Psoas muscle (tissue), 7 donors: ENCODE measurements at regions not wholly inside any gene's neighbourhood (a gene's known extent, or its start where the extent isn't known, plus 50 kb on each side); places are given as distances from the start of the nearest gene placed in this dataset.

Experiments used
- ATAC-seq, 4 donors: fragments of 200-7000 bp; cut with Tn5 transposase; one replicate each; pipeline ENCODE4 v1.9.1; 2020; ENCODE audit warnings: moderate library complexity in 3 of 4, mild to moderate bottlenecking in 2 of 4
- DNase-seq, 2 donors: peaks; one replicate each; pipeline ENCODE4 v3.0.0-alpha.2; 2020
- H3K27ac ChIP-seq: fragments of 200-600 bp; one replicate; pipeline ENCODE4 v1.8.0; 2022
- H3K27me3 ChIP-seq, 3 donors: fragments of 200-600 bp in 1 of 3; one replicate each; pipeline versions ENCODE4 v1.6.1 to v1.8.0; 2013 to 2022; ENCODE audit warnings: low read length in 2 of 3, mild to moderate bottlenecking in 2 of 3, moderate library complexity in 1 of 3; ENCODE audit not compliant: insufficient read depth in 3 of 3
- H3K36me3 ChIP-seq, 2 donors: fragments of 200-600 bp in 1 of 2; one replicate each; pipeline versions ENCODE4 v1.6.1 to v1.8.0; 2013 to 2022; ENCODE audit warnings: low read depth in 1 of 2, mild to moderate bottlenecking in 1 of 2, moderate library complexity in 1 of 2; ENCODE audit not compliant: insufficient read depth in 1 of 2
- H3K4me1 ChIP-seq: fragments of 200-600 bp; one replicate; pipeline ENCODE4 v1.8.0; 2022
- H3K4me3 ChIP-seq: fragments of 200-600 bp; one replicate; pipeline ENCODE4 v1.8.0; 2022; ENCODE audit warnings: mild to moderate bottlenecking
- H3K9me3 ChIP-seq: fragments of 200-600 bp; one replicate; pipeline ENCODE4 v1.8.0; 2022
- CTCF ChIP-seq: fragments of 200-600 bp; IDR thresholded peaks from one replicate; pipeline ENCODE4 v1.8.0; 2022; ENCODE audit warnings: antibody characterized with exemption
- WGBS, 3 donors: extraction: QIAGEN DNeasy Blood & Tissue Kit; methylation state at CpG; one replicate each; pipeline versions ENCODE4 v1.1.6 to v1.1.7; 2013; 5-methylcytosine and 5-hydroxymethylcytosine counted together
- intact Hi-C, 2 donors: fragments of 100-400 bp; cut with DNase I; formaldehyde crosslinking; loops; one replicate each; pipeline versions ENCODE4 v1.11.0 to v1.14.2; 2022
- donor health status: healthy with polysubstance abuse.
- donor health status: DM: no; HTN: no; CAD: no; lungs with moderate emphysema.
- donor health status: Bipolar disorder and iron deficiency.
- donor health status: healthy.
- donor health status: DM: yes; HTN: yes; CAD: no.
- donor health status: DM: no; HTN: no; CAD: no.
- donor health status: DM: yes; HTN: yes; CAD: no.

- intact Hi-C loops = loop anchor here (5.0 to 10.0 kb wide), 3 partner anchors 142 to 344 kb away; no protein-coding TSS in a partner anchor
- Histone ChIP-seq H3K4me3 (no peak overlapping the region), H3K27ac (no peak overlapping the region), H3K4me1 (peaks cover 12% of the 10 kb centered on the region), H3K9me3 (no peaks in the 10 kb centered on the region), H3K27me3 (peaks cover 0 to 75% (median 0%) of the 10 kb centered on the region in 3 donors), H3K36me3 (no peaks in the 10 kb centered on the region)
- ATAC-seq (no peak), DNase-seq (no peak)
- 56 to 97% (median 95%) methylated on average over 28 to 41 of the region's 41 CpGs for WGBS, 3 donors
- no peak for TF ChIP-seq CTCF
Observed at GRCh38 chrX:40156470-40157227, 58.9 kb upstream of the BCOR start.

- H3K9me3 ChIP-seq = no peaks in the 10 kb centered on the region
- peak overlapping the region; percentile 59 for H3K4me3 ChIP-seq
- TF ChIP-seq CTCF = no peak
- ATAC-seq (no peak), DNase-seq (no peak)
- H3K36me3 ChIP-seq = no peaks in the 10 kb centered on the region
- WGBS, 3 donors = 36 to 69% (median 53%) methylated on average over 34 to 72 of the region's 73 CpGs
- H3K4me1 ChIP-seq = peaks cover 12% of the 10 kb centered on the region
- intact Hi-C loops = loop anchor here (2.0 to 10.0 kb wide), 4 partner anchors 141 to 344 kb away; no protein-coding TSS in a partner anchor
- H3K27ac ChIP-seq = peak overlapping the region; percentile 74
- H3K27me3 ChIP-seq = peaks cover 0 to 76% (median 0%) of the 10 kb centered on the region in 3 donors
Observed at GRCh38 chrX:40155589-40156469, 58.1 kb upstream of the BCOR start.

GRCh38 chrX:40154853-40155588 lies 57.3 kb upstream of the BCOR start:
- 2 to 4% (median 3%) methylated on average over 23 to 69 of the region's 72 CpGs for WGBS, 3 donors
- TF ChIP-seq CTCF = no peak
- H3K27me3 ChIP-seq = peaks cover 0 to 76% (median 0%) of the 10 kb centered on the region in 3 donors
- ATAC-seq (peak; percentile 41 to 64 (median 57)), DNase-seq (peak; percentile 73 to 84)
- intact Hi-C loops = loop anchor here (1.0 to 10.0 kb wide), 6 partner anchors 47 to 343 kb away; no protein-coding TSS in a partner anchor
- no peaks in the 10 kb centered on the region for H3K9me3 ChIP-seq
- H3K36me3 ChIP-seq = no peaks in the 10 kb centered on the region
- peak overlapping the region; percentile 74 for H3K27ac ChIP-seq
- peak overlapping the region; percentile 59 for H3K4me3 ChIP-seq
- H3K4me1 ChIP-seq = peaks cover 12% of the 10 kb centered on the region

GRCh38 chrX:40154250-40154852 lies 56.6 kb upstream of the BCOR start:
- peaks cover 12% of the 10 kb centered on the region for H3K4me1 ChIP-seq
- 0 to 6% (median 1%) methylated on average over 14 to 36 of the region's 38 CpGs for WGBS, 3 donors
- peak; percentile 50 to 69 (median 65) for ATAC-seq
- peak overlapping the region; percentile 59 for H3K4me3 ChIP-seq
- intact Hi-C loops = loop anchor here (1.0 to 10.0 kb wide), 5 partner anchors 46 to 250 kb away; no protein-coding TSS in a partner anchor
- peaks cover 0 to 78% (median 0%) of the 10 kb centered on the region in 3 donors for H3K27me3 ChIP-seq
- peak in 1 of 2 donors; percentile 74 for DNase-seq
- peak overlapping the region; percentile 74 for H3K27ac ChIP-seq
- peak; percentile 2 for TF ChIP-seq CTCF
- no peaks in the 10 kb centered on the region for H3K9me3 ChIP-seq
- no peaks in the 10 kb centered on the region for H3K36me3 ChIP-seq
